RWPE2 (cell line): ENCODE measurements at regions not wholly inside any gene's neighbourhood (a gene's known extent, or its start where the extent isn't known, plus 50 kb on each side); places are given as distances from the start of the nearest gene placed in this dataset.
"Not testable (repeated sequence)": the region's sequence is repeated elsewhere in the genome, so short reads cannot be mapped to it uniquely, and the experiment has no call there.

Experiments
- ATAC-seq: fragments of 200-7000 bp; cut with Tn5 transposase; 3 replicates; pipeline ENCODE4 v1.9.1; 2021; ENCODE audit warnings: low read depth
- DNase-seq: peaks from one replicate; pipeline ENCODE4 v3.0.0-alpha.2; 2020; ENCODE audit warnings: low spot score
- H3K27ac ChIP-seq: fragments of 450-650 bp; 2 replicates; pipeline ENCODE4 v1.5.1; 2017; ENCODE audit warnings: mild to moderate bottlenecking; ENCODE audit not compliant: poor library complexity, severe bottlenecking
- H3K27me3 ChIP-seq: fragments of 250-450 bp; sonication (Bioruptor Pico); 2 replicates; pipeline ENCODE4 v1.5.1; 2021; ENCODE audit warnings: mild to moderate bottlenecking, moderate library complexity; ENCODE audit not compliant: insufficient read depth, poor library complexity, severe bottlenecking
- H3K36me3 ChIP-seq: fragments of 250-450 bp; sonication (Bioruptor Pico); 2 replicates; pipeline ENCODE4 v1.5.1; 2020; ENCODE audit warnings: low read depth, mild to moderate bottlenecking, moderate library complexity
- H3K4me1 ChIP-seq: fragments of 250-450 bp; sonication (Bioruptor Pico); 2 replicates; pipeline ENCODE4 v1.5.1; 2021; ENCODE audit warnings: mild to moderate bottlenecking, moderate library complexity; ENCODE audit not compliant: insufficient read depth, poor library complexity, severe bottlenecking
- H3K4me3 ChIP-seq: fragments of 250-450 bp; sonication (Bioruptor Pico); 2 replicates; pipeline ENCODE4 v1.5.1; 2021; ENCODE audit warnings: mild to moderate bottlenecking, moderate library complexity; ENCODE audit not compliant: severe bottlenecking
- H3K9me3 ChIP-seq: fragments of 250-450 bp; sonication (Bioruptor Pico); 2 replicates; pipeline ENCODE4 v1.5.1; 2021; ENCODE audit warnings: mild to moderate bottlenecking, moderate library complexity; ENCODE audit not compliant: severe bottlenecking
- TF ChIP-seq, protein P1 (sequence below): fragments of 450-650 bp; IDR thresholded peaks from one replicate; pipeline ENCODE4 v1.5.1; 2017; ENCODE audit warnings: mild to moderate bottlenecking, moderate library complexity; ENCODE audit not compliant: poor library complexity, severe bottlenecking

DNA sequence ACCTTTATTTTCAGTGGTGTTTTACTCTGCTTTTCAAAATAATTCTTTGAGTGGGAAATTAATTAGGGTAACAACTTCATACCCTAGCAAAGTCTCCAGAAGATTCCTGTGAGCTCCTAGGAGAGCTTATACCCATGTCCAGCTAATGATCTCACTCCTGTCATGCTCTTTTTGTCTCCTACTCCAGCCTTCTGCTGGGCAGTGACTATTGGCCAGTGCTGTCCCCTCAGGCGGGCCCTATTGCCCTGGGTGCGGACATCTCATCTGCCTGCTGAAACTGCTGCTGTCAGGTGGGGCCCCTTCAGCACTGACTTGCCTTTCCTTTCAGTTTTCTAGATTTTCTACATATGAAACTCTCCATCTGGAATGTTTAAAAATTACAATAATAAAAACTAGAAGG is 80.3 kb downstream of the EBLN1 start:
- no peaks in the 10 kb centered on the region for H3K36me3 ChIP-seq
- TF ChIP-seq, protein P1, sequence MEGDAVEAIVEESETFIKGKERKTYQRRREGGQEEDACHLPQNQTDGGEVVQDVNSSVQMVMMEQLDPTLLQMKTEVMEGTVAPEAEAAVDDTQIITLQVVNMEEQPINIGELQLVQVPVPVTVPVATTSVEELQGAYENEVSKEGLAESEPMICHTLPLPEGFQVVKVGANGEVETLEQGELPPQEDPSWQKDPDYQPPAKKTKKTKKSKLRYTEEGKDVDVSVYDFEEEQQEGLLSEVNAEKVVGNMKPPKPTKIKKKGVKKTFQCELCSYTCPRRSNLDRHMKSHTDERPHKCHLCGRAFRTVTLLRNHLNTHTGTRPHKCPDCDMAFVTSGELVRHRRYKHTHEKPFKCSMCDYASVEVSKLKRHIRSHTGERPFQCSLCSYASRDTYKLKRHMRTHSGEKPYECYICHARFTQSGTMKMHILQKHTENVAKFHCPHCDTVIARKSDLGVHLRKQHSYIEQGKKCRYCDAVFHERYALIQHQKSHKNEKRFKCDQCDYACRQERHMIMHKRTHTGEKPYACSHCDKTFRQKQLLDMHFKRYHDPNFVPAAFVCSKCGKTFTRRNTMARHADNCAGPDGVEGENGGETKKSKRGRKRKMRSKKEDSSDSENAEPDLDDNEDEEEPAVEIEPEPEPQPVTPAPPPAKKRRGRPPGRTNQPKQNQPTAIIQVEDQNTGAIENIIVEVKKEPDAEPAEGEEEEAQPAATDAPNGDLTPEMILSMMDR = no peak
- no peak for DNase-seq
- no peaks in the 10 kb centered on the region for H3K27me3 ChIP-seq
- no peaks in the 10 kb centered on the region for H3K9me3 ChIP-seq
- no peaks in the 10 kb centered on the region for H3K4me1 ChIP-seq
- no peak overlapping the region for H3K4me3 ChIP-seq
- no peak overlapping the region for H3K27ac ChIP-seq
- ATAC-seq = no peak

DNA sequence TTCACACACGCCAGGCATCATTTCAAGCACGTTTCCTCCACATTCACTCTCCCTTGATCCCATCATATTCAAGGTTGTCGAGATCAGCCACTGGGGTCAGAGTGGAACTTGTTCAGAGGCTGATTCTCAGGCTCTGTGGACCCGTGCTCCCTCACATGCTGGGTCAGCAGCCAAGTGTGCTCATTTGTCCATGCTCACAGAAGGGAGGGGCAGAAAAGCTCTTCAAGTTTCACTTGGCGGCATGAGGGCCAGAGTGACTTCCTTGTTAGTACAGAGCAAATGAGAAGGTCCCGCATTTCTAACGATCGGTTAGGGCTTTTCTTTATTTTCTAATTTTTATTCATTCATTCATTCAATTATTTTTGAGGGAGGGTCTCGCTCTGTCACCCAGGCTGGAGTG is 82.2 kb downstream of the EBLN1 start:
- Histone ChIP-seq H3K27ac (no peak overlapping the region), H3K9me3 (no peaks in the 10 kb centered on the region), H3K4me3 (no peak overlapping the region), H3K4me1 (no peaks in the 10 kb centered on the region), H3K27me3 (no peaks in the 10 kb centered on the region), H3K36me3 (no peaks in the 10 kb centered on the region)
- no peak for ATAC-seq
- TF ChIP-seq, protein P1 = no peak
- no peak for DNase-seq

DNA sequence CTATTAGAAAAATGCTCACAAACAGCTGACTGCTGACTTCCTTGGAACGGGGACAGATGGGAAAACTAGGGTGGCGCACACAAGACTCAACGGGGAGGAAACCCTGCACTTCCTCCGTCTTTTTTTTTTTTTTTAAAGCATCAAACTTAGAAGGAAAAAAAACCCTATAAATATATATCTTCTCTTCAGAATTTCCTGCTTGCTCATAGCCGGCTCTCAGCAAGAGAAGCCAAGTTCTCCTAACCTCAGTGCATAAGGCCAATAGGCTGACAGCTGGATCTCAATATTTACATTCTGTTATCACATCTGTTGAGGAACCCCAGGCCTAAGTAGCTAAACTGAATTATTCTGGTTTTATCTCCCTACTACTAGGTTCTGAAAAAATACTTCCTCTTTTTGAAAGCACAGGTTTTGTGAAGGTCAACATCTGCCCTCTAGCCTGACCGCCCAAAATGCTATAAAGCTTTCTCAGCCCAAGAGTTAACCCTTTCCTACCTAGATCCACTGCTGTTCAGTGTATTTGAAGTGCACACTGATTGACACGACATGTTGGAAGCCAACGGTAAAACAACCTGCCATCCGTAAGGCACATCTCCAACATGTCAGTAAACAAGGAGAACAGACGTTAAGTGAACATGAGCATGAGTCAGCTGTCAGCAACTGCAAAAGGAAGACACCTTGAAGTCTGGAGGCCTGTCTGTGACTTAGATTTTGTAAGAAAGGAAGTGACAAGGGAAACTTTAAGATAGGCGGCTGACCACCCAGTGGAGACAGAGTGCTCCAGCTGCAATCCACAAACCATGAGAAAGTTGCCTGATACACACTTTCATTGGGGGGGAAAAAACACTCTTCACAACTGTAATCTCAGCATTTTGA is 83.8 kb downstream of the EBLN1 start:
- Histone ChIP-seq H3K27me3 (no peaks in the 10 kb centered on the region), H3K36me3 (no peaks in the 10 kb centered on the region), H3K9me3 (no peaks in the 10 kb centered on the region), H3K27ac (no peak overlapping the region), H3K4me3 (no peak overlapping the region), H3K4me1 (no peaks in the 10 kb centered on the region)
- DNase-seq = no peak
- no peak for ATAC-seq
- TF ChIP-seq, protein P1 = no peak

DNA sequence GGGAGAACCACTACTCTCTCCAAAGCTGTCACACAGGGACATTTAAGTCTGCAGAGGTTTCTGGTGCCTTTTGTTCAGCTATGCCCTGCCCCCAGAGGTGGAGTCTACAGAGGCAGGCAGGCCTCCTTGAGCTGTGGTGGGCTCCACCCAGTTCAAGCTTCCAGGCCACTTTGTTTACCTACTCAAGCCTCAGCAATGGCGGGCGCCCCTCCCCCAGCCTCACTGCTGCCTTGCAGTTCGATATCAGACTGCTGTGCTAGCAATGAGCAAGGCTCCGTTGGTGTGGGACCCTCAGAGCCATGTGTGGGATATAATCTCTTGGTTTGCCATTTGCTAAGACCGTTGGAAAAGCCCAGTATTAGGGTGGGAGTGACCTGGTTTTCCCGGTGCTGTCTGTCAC is 87.0 kb downstream of the EBLN1 start:
- H3K36me3 ChIP-seq, H3K4me3 ChIP-seq, H3K27ac ChIP-seq, H3K9me3 ChIP-seq, ATAC-seq, H3K4me1 ChIP-seq, H3K27me3 ChIP-seq, DNase-seq: not testable (repeated sequence)

DNA sequence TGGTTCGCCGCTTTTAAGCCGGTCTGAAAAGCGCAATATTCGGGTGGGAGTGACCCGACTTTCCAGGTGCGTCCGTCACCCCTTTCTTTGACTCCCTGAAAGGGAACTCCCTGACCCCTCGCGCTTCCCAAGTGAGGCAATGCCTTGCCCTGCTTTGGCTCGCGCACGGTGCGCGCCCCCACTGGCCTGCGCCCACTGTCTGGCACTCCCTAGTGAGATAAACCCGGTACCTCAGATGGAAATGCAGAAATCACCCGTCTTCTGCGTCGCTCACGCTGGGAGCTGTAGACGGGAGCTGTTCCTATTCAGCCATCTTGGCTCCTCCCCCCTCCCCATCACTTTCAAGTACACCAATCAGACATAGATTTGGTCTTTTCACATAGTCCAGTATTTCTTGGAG is 88.2 kb downstream of the EBLN1 start:
- H3K27me3 ChIP-seq, H3K4me3 ChIP-seq, H3K36me3 ChIP-seq, ATAC-seq, DNase-seq, H3K4me1 ChIP-seq, H3K27ac ChIP-seq, H3K9me3 ChIP-seq: not testable (repeated sequence)

DNA sequence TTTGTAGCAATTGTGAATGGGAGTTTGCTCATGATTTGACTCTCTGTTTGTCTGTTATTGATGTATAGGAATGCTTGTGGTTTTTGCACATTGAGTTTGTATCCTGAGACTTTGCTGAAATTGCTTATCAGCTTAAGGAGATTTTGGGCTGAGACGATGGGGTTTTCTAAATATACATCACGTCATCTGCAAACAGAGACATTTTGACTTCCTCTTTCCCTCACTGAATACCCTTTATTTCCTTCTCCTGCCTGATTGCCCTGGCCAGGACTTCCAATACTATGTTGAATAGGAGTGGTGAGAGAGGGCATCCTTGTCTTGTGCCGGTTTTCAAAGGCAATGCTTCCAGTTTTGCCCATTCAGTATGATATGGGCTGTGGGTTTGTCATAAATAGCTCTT is 96.6 kb downstream of the EBLN1 start:
- peaks cover 12% of the 10 kb centered on the region for H3K27me3 ChIP-seq
- ATAC-seq, H3K27ac ChIP-seq, H3K4me1 ChIP-seq, H3K4me3 ChIP-seq, DNase-seq, H3K9me3 ChIP-seq, H3K36me3 ChIP-seq: not testable (repeated sequence)

DNA sequence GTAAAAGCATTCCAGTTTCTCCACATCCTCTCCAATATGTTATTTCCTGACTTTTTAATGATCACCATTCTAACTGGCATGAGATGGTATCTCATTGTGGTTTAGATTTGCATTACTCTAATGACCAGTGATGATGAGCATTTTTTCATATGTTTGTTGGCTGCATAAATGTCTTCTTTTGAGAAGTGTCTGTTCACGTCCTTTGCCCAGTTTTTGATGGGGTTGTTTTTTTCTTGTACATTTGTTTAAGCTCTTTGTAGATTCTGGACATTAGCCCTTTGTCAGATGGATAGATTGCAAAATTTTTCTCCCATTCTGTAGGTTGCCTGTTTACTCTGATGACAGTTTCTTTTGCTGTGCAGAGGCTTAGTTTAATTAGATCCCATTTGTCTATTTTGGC is 97.7 kb downstream of the EBLN1 start:
- not testable (repeated sequence) for DNase-seq, H3K4me3 ChIP-seq, H3K4me1 ChIP-seq, H3K9me3 ChIP-seq, H3K36me3 ChIP-seq, H3K27ac ChIP-seq, ATAC-seq
- peaks cover 12% of the 10 kb centered on the region for H3K27me3 ChIP-seq

DNA sequence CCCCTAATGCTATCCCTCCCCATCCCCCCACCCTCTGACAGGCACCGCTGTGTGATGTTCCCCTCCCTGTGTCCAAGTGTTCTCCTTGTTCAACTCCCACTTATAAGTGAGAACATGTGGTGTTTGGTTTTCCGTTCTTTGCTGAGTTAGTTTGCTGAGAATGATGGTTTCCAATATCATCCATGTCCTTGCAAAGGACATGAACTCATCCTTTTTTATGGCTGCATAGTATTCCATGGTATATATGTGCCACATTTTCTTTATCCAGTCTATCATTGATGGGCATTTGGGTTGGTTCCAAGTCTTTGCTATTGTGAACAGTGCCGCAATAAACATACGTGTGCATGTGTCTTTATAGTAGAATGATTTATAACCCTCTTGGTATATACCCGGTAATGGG is 98.2 kb downstream of the EBLN1 start:
- H3K27me3 ChIP-seq = peaks cover 12% of the 10 kb centered on the region
- H3K9me3 ChIP-seq, ATAC-seq, H3K27ac ChIP-seq, H3K4me3 ChIP-seq, H3K4me1 ChIP-seq, H3K36me3 ChIP-seq, DNase-seq: not testable (repeated sequence)
